NCI-H1417 (cell line): ENCODE measurements at regions not wholly inside any gene's neighbourhood (a gene's known extent, or its start where the extent isn't known, plus 50 kb on each side); places are given as distances from the start of the nearest gene placed in this dataset.

ENCODE experiments used
- DNase-seq, 3 experiments: peaks; one replicate each; lab custom pipeline; 2025; lab: John Stamatoyannopoulos, UW

DNA sequence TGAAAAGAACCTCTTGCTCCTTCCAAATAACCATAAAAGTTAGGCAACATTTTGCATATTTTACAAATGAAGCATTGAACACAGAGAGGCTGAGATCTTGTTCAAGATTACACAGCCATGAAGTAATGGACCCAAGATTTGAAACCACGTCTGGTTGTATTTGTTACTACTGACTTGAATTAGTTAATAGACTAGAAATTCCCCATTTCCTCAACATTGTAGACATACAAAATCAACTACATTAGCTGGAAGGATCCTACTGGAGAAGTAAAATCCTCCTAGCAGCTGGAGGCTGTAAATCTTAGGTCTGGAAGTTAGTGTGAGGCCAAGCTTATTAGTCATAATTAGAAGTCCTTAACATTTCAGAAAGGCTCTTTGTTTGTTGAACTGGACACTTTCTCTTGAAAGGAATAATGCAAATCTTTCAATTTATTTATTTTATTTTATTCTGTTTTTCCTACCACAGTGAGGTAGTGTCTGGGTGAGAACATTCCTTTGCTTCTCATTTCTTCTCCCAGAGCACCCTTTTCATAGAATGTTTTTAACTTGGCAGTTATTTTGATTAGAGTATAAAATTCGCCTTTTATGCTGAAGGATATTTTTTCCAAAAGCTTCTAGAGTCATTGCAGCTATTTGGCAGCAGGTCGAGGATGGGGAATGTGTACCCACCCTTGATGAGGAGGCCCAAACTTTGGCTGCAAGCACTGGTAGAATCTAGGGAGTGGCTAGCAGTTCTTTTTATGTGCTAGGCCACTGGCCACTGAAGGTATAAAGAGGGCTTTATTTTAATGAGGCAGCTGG lies 62.0 kb upstream of the CLNK start:
- no peak for DNase-seq

DNA sequence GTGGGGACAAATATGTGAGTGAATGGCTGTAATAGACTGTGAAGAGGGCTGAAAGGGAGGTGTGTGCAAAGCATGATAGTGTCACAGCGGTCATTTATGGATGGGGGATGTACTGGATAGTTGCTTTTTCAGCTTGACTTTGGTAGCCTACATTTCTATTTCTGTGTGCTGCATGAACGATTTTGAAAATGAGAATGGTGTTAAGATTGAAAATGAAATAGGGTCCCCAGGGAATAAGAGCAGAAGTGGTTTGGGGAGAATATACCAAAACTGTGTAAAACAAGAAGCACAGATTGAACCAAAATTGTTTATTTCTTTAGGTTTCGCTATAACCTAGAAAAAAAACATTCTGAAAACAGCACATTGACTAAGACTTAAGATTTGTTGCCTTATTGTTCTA lies 58.8 kb upstream of the CLNK start:
- DNase-seq, result no peak

DNA sequence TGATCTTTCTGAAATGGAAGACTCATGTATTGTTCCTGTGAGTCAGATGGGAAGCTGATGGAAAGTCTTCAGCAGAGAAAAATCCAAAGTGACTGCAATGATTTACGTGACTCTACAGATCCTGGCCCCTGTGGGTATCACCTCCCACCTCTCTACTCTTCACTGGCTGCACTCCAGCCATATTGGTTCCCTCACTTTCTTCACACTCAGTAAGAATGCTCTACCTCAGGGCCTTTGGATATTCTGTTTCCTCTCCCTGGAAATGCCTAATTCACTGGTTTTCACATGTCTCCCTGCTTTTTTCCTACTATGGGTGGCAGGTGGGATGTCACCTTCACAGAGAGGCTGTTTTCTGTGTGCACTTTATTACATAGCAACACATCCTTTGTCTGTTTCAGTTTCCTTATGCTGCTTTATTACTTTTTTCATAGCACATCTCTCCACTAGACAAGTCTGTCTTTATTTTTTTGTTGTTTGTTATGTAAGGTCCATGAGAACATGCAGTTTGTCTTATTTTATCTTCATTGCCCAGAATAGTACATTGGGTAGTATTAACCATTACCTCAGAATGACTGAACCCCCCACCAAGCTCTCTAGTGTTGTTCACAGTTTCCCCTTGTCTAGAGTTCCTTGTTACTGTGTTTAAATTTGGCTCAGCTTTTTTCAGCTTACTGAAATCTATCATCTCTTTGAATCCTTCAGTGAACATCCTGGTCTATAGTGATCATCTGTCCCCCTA lies 57.6 kb upstream of the CLNK start:
- DNase-seq, result no peak

DNA sequence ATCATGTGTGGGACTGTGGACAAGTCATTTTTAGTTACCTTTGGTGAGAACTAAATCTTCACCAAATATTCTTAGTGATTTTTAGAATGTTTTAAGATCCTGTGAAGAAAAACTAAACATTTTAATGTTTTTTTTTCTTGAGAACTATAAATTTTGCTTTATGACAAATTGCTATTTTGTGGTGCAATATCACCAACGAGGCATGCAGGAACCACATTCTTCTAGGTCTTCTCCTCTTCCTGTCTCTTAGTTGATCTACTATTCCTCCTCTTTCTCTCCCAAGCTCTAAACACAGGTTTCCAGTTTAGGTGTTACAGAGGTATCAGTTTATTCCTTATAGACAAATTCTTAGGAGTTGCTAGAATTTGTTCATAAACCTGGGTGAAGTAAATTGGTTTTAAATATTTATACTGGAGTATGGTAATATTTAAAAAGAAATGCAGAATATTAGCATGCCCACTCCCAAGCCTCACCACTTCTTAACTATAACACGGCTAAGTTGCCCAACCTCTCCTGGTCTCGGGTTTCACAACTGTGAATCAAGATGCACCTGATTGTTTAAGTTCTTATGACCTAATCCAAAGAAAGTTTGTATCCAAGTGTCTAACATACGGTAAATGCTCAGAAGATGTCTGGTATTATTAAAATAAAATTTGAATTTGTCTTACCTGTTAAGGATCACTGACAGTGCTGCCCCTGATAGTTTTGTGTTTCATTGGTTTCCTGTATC lies 56.5 kb upstream of the CLNK start:
- no peak for DNase-seq

DNA sequence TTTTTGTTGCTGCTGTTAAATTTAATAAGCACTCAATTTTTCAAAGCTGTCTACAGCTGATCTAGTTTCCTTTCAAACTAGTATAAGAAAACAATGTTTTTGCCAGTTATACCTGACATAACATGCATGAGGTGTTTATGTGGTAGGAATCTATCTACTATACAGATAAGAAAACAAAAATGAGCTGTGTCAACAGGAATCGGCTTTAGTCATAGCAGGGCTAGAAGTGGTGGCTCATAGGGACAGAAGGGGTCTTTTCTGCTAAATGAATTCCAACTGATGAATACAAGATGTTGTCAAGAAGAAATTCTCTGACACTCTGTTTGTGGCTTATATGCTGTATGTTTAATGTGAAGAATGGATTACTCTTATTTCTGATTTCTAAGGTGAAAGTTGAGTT lies 55.7 kb upstream of the CLNK start:
- DNase-seq, result no peak

DNA sequence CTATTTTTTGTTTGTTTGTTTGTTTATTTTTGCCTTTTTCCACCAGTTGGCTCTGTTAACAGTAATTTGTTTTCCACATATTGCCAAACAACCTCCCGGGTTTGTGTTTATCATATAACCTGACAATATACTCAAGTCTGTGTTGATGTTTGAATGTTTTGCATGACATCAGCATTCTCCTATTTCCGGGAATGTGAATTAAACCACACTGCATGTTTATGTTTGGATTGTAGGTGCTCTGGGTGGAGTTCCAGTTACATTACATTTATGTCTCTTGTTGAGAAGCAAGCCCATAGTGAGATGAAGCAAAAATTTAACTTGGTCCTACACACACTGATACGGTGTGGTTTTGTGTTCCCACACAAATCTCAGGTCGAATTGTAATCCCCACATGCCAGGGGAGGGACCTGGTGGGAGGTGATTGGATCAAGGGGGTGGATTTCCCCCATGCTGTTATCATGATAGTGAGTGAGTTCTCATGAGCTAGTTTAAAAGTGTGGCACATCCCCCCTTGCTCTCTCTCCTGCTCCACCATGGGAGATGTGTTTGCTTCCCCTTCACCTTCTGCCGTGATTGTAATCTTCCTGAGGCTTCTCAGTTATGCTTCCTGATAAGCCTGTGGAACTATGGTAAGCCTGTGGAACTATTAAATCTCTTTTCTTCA lies 54.4 kb upstream of the CLNK start:
- DNase-seq, result no peak

DNA sequence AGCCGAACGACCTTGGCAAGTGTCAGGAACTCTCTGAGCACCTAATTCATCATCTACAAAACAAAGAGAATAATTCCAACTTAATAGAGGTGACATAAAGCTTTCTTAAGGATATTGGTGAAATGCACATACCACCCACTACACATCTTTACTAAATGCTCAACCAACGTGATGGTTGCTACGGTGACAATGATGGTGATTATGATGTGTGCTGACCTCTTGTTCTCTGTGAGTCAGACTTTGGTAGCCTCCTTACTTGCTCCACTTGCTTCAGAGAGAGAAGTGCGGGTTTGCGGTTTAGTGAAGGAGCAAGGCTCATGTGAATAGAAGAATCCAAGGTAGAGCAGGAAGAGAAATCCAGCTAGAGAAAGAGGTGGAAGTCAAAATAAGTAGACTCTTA lies 52.8 kb upstream of the CLNK start:
- peak in 1 of 3 experiments; percentile 56 for DNase-seq

DNA sequence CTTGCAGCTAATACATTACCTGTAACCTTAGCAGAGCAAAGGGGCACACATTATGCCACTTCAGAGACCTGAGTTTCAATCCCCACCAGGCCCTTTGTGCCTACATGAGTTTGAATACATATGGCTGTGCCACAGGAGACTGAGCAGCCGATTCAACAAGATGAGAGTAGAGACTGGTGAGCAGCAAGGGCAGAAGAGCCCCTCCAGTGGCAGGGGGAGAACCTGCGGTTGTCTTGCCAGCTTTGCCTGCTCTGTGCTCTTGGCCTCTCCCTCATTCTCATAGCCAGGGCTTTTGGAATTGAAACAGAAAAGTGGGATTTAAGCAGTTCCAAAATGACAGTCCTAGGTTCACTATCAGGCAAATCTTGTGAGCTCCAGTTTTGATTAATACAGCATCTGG lies 52.3 kb upstream of the CLNK start:
- DNase-seq, result no peak

DNA sequence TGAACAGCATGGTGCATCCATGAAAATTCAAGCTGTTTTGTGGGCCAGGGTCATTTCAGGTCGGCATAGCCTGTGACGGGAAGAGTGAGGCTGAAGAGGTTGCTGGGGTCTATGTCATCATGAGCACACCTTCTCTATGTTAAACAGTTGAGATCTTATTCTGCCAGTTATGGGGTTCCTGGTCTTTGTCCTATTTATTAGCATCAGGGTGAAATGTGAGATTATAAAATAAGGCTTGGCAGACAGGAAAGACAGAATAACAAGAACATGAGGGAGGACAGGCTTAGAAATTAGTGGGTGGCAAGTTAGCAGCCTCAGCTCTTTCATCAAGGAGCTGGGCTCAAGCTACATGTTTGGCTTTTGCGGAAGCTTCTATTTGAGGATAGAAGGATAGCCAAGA lies 51.7 kb upstream of the CLNK start:
- DNase-seq, result no peak

DNA sequence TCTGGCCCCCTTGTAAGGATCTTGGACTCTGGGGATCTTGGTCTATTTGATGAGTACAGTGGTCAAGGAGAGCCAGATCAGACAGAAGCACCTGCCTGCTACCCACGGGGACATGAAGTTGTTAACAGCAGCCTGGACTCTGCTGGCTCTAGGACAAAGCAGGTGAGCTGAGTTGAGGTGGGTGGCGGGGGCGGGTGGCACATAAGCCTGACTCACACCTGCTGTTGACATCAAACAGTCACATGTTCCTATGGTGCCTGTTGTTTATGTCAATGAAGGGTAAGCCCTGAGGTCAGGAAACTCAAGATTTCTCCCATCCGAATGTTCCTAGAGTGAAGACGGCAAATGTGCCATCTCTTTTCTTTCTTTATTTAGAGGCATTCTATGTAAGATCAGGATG lies 50.1 kb upstream of the CLNK start:
- peak in 2 of 3 experiments; percentile 58 to 74 for DNase-seq
